ENCODE measurements at regions not wholly inside any gene's neighbourhood (a gene's known extent, or its start where the extent isn't known, plus 50 kb on each side); places are given as distances from the start of the nearest gene placed in this dataset.

DNA sequence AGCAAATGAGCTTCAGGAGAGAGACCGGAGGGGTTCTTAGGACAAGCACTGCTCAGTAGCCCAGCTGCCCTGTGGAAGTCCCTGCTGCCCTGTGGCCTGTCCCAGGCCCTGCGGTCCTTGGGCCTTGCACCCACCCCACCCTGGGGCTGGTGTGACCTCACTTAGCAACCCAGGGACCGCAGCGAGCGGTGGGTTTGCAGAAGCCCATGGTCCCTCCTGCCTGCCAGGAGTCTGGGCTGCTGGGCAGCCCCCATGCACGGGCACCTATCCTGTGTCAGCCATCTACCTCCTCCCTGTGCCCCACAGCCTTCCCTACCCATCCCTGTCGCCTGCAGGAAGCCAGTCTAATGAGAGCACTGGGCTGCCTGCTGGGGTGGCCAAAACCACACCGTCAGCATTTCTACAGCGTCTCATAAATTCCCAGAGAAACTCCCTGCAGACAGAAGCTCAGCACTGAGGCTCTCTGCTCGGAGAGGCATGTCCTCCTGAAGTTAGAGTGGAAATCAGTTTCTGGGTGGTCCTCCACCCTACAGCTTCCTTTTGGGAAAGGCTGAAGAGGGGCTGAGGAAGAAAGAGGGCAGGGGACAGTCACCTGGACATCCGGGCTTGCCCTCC lies 231.1 kb upstream of the HS6ST1 start:
- no peaks in the 10 kb centered on the region for H3K4me1 ChIP-seq (ENCODE audit: insufficient read depth, low read length)
- DNase-seq (ENCODE audit: insufficient read length, low spot score, missing footprints) = no peak
- H3K27me3 ChIP-seq (ENCODE audit: insufficient read depth, low read length) = no peaks in the 10 kb centered on the region
- H3K36me3 ChIP-seq (ENCODE audit: insufficient read depth, low read length) = no peaks in the 10 kb centered on the region
- H3K27ac ChIP-seq (ENCODE audit: low read depth, low read length) = no peak overlapping the region
- H4K20me1 ChIP-seq (ENCODE audit: insufficient read depth, low read length) = no peaks in the 10 kb centered on the region
- TF ChIP-seq CTCF (IDR thresholded peaks at IDR 0.05; ENCODE audit: extremely low read depth, low read depth, low read length) = no peak
- H3K4me2 ChIP-seq (ENCODE audit: insufficient read depth, low read length) = no peak overlapping the region
- H3K4me3 ChIP-seq (ENCODE audit: insufficient read depth, low read length) = no peak overlapping the region
- no peaks in the 10 kb centered on the region for H3K79me2 ChIP-seq (ENCODE audit: insufficient read depth, low read length)
- no peak overlapping the region for H2AFZ ChIP-seq (ENCODE audit: low read length)
- no peaks in the 10 kb centered on the region for H3K9me3 ChIP-seq (ENCODE audit: low read depth, low read length)

- no peaks in the 10 kb centered on the region for H3K27me3 ChIP-seq (ENCODE audit: insufficient read depth, low read length)
- no peaks in the 10 kb centered on the region for H3K36me3 ChIP-seq (ENCODE audit: insufficient read depth, low read length)
- no peaks in the 10 kb centered on the region for H3K9me3 ChIP-seq (ENCODE audit: low read depth, low read length)
- H3K4me1 ChIP-seq (ENCODE audit: insufficient read depth, low read length) = no peaks in the 10 kb centered on the region
- TF ChIP-seq CTCF (IDR thresholded peaks at IDR 0.05; ENCODE audit: extremely low read depth, low read depth, low read length) = no peak
- H4K20me1 ChIP-seq (ENCODE audit: insufficient read depth, low read length) = no peaks in the 10 kb centered on the region
- DNase-seq (ENCODE audit: insufficient read length, low spot score, missing footprints) = no peak
- H3K4me2 ChIP-seq (ENCODE audit: insufficient read depth, low read length) = no peak overlapping the region
- H2AFZ ChIP-seq (ENCODE audit: low read length) = no peak overlapping the region
- no peak overlapping the region for H3K4me3 ChIP-seq (ENCODE audit: insufficient read depth, low read length)
- no peak overlapping the region for H3K27ac ChIP-seq (ENCODE audit: low read depth, low read length)
- no peaks in the 10 kb centered on the region for H3K79me2 ChIP-seq (ENCODE audit: insufficient read depth, low read length)
Observed at GRCh38 chr2:128550389-128550788, 231.7 kb upstream of the HS6ST1 start.

DNA sequence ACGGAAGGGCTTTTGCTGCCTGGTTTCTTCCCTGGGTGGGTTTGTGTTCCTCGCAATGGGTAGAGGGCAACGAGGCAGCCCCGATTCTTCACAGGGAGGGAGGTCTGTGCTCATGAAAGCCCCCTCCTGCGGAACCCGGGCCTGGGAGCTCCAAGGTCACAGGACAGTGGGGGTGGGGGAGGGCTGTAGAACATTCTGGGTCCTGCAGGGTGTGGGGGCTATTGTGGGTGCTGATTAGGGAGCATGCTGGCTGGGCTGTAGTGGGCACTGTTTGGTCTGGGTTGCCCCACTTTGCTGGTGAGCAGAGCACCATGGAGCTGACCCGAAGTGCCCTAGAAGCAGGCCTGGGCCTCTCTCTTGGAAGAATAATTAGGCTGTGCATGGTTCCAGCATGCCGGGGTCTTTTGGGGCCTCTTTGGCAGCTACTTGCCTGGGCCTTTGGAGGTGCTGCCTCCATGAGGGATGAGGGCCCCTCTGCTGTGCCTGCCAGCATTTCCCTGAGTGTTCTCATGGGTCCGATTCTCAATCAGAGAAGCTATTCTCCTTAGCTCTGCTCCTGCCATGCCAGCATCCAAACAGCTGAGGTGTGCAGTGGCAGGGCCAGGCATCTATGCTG lies 232.2 kb upstream of the HS6ST1 start:
- H3K36me3 ChIP-seq (ENCODE audit: insufficient read depth, low read length) = no peaks in the 10 kb centered on the region
- no peaks in the 10 kb centered on the region for H3K9me3 ChIP-seq (ENCODE audit: low read depth, low read length)
- H3K27me3 ChIP-seq (ENCODE audit: insufficient read depth, low read length) = no peaks in the 10 kb centered on the region
- DNase-seq (ENCODE audit: insufficient read length, low spot score, missing footprints) = no peak
- no peaks in the 10 kb centered on the region for H4K20me1 ChIP-seq (ENCODE audit: insufficient read depth, low read length)
- H3K4me1 ChIP-seq (ENCODE audit: insufficient read depth, low read length) = no peaks in the 10 kb centered on the region
- no peak overlapping the region for H3K27ac ChIP-seq (ENCODE audit: low read depth, low read length)
- no peak overlapping the region for H2AFZ ChIP-seq (ENCODE audit: low read length)
- H3K79me2 ChIP-seq (ENCODE audit: insufficient read depth, low read length) = no peaks in the 10 kb centered on the region
- no peak overlapping the region for H3K4me3 ChIP-seq (ENCODE audit: insufficient read depth, low read length)
- H3K4me2 ChIP-seq (ENCODE audit: insufficient read depth, low read length) = no peak overlapping the region
- no peak for TF ChIP-seq CTCF (IDR thresholded peaks at IDR 0.05; ENCODE audit: extremely low read depth, low read depth, low read length)

GRCh38 chr2:128551435-128551834 lies 232.8 kb upstream of the HS6ST1 start:
- Histone ChIP-seq H3K4me3 (ENCODE audit: insufficient read depth, low read length) (no peak overlapping the region), H3K9me3 (ENCODE audit: low read depth, low read length) (no peaks in the 10 kb centered on the region), H3K36me3 (ENCODE audit: insufficient read depth, low read length) (no peaks in the 10 kb centered on the region), H3K4me2 (ENCODE audit: insufficient read depth, low read length) (no peak overlapping the region), H3K4me1 (ENCODE audit: insufficient read depth, low read length) (no peaks in the 10 kb centered on the region), H2AFZ (ENCODE audit: low read length) (no peak overlapping the region), H4K20me1 (ENCODE audit: insufficient read depth, low read length) (no peaks in the 10 kb centered on the region), H3K79me2 (ENCODE audit: insufficient read depth, low read length) (no peaks in the 10 kb centered on the region), H3K27me3 (ENCODE audit: insufficient read depth, low read length) (no peaks in the 10 kb centered on the region), H3K27ac (ENCODE audit: low read depth, low read length) (no peak overlapping the region)
- TF ChIP-seq CTCF (IDR thresholded peaks at IDR 0.05; ENCODE audit: extremely low read depth, low read depth, low read length) = no peak
- DNase-seq (ENCODE audit: insufficient read length, low spot score, missing footprints) = no peak
